ENCODE measurements at regions not wholly inside any gene's neighbourhood (a gene's known extent, or its start where the extent isn't known, plus 50 kb on each side); places are given as distances from the start of the nearest gene placed in this dataset.

DNA sequence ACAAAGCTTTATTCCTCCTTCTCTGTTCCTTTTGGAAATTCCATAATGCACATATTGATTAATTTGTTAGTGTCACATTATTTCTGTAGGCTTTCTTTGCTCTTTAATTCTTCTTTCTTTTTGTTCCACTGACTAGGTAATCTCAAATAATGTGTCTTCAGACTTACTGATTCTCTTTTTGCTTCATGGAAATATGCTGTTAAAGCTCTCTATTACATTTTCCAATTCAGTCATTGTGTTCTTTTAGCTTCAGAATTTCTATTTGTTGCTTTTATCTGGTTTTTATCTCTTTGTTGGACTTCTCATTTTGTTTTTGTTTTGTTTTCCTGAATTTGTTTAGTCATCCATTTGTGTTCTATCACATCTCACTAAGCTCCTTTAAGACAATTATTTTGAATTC is 147.0 kb upstream of the EOMES start:
- no peak for DNase-seq

- DNase-seq = no peak
Measured at GRCh38 chr3:27877061-27878013, 155.2 kb upstream of the EOMES start.

- no peak for DNase-seq
Measured at GRCh38 chr3:27878014-27878383, 155.9 kb upstream of the EOMES start.

DNA sequence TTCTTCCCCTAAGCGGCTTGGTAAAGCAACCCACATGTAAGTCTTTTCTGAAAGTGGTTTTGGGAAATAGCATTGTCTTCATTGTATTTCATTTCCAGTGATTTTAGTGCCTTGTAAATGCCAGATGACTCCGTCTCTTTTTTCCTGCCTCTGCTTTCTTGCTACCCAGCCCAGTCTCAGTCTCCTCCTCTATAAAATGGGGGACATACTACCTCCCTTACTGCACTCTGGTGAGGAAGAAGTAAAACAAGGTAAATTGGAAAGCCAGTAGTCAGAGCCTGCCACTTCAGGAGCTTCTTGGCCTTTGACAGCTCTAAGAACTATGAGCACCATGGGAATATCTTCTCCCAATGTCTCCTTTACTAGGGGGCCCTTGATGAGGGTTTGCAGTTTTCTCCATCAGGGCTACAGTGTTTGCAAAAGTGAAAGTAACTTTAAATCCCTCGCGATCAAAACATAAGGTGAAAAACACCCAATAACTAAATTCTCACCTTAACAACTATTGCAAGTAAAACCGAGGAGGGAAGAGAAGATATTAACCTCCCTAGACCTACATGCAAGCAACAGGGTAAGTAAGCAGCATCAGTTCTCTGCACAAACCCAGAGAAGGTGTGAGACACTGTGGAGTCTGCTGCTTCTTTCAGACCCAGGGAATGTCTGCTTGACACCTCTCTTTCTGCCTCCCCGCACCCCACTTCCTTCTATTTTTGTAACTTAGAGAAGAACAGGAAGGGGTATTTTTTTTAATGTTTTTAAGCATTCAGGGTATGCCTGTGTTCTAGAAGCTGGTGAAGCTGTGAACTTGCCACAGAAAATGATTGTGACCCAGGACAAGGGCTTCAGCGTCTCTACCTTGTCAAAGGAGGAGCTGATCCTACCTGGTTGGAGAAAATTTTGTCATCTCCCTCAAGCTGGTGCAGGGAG is 159.1 kb upstream of the EOMES start:
- peak; percentile 16 for DNase-seq

GRCh38 chr3:27883266-27883665 is 161.1 kb upstream of the EOMES start:
- DNase-seq = no peak

DNA sequence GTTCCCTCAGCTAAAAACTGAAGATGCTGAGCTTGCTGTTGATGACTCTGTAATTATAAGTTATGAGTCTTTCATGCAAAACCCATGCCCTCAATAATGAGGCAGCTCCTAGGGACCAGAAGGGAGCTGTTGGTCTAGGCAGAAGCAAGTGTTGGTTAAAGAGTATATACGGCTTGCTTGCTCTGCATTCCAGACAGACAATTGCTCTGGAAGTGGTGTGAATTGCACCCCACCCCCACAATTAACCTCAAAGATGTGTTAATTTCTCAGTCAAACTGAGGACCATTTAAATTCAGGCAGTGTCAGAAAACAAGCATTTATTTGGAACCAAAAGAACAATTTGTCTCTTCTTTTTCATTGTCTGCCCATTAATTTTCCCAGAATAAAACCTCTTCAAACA is 163.5 kb upstream of the EOMES start:
- no peak for DNase-seq

- DNase-seq = no peak
Measured at GRCh38 chr3:27888562-27888961, 166.4 kb upstream of the EOMES start.

- no peak for DNase-seq
Measured at GRCh38 chr3:27889745-27890144, 167.6 kb upstream of the EOMES start.

DNA sequence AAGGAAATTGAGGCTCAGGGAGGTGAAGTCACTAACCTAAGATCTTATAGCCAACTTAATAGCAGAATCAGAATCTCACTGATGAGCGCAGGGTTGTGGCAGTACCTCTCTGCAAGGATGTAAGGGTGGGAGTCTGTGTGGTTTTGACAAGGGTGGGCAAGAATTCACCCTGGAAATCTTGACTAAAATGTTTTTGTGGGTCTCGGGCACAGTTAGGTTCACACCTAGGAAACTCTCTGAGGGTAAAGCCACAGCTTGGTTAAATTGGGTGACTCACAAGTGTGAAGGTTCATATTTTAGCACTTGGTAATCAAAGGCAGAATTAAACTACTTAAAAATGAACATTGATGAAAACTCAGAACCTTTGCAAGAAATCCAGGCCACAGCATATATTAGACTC is 178.2 kb upstream of the EOMES start:
- no peak for DNase-seq

DNA sequence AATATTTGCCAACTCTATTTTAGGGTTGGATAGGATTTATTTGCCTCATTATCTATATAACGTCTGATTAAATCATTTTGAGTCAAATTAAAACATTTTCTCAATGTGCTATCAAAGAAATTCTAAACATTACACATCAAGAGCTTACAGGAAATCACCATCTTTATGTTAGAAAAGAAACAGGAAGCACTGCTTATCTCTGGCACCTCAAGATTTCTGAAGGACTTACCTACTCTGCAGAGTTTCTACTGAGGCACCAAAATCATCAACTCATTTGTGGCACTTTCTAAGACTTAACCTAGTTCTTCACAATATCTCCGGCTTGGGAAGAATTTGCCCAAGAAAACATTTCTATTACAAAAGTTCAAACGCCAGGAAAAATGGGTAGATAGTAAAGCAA is 181.3 kb upstream of the EOMES start:
- DNase-seq = no peak

GRCh38 chr3:27905625-27906024 is 183.5 kb upstream of the EOMES start:
- DNase-seq = no peak

DNA sequence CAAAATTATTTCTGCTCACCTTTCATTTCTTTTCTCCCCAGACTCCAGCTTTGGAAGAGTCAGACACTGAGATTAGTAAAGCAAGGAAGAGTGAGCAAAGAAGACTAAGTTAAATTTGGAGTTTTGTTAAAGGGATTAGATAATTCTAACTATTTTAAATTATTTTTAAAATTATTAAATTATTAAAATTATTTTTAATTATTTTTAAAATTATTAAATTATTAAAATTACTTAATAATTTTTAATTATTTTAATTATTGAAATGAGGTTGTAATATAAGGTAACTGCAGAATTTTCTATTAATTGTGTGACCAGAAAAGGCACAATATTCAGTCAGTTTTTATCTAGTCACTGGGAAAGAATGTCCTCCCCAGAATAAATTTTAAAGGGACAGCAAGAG is 185.0 kb upstream of the EOMES start:
- DNase-seq = no peak

DNA sequence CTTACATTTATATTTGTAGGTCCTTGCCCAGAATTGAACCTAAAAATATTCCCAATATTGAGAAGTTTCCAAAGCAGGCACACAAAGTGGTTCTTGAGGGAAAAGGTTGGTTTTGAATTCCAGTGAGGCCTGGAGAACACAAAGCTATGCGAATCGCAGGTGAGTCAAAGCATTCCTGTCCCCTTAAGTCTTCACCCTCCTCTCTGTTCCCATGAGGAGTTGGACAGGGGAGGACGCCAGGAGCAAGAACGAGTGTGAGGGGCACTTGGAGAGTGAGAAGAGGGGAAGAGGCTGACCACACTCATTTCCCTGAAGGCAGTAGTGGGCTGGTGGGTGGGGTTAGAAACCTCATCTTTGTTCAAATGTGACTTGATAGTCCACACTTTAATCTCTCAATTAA is 185.8 kb upstream of the EOMES start:
- DNase-seq = no peak

- DNase-seq = no peak
Measured at GRCh38 chr3:27910456-27910855, 188.3 kb upstream of the EOMES start.

DNA sequence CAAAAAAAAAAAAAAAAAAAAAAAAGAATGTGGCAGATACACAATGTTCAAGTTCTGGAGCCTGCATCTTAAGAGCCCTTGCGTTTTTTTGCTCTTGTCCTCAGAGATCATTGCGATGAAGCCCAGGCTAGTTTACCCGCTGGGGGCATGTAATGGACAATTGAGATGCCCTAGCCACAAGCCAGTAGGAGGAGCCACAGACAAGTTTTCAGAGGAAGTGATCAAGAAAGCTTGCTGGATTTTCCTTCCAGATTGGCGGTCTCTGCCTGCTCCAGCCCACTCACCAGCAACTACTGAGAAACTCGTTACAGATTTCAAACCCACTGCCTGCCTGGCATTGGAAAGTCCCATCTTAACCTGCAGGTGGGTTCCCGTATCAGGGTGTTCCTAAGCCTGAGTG is 192.1 kb upstream of the EOMES start:
- no peak for DNase-seq

DNA sequence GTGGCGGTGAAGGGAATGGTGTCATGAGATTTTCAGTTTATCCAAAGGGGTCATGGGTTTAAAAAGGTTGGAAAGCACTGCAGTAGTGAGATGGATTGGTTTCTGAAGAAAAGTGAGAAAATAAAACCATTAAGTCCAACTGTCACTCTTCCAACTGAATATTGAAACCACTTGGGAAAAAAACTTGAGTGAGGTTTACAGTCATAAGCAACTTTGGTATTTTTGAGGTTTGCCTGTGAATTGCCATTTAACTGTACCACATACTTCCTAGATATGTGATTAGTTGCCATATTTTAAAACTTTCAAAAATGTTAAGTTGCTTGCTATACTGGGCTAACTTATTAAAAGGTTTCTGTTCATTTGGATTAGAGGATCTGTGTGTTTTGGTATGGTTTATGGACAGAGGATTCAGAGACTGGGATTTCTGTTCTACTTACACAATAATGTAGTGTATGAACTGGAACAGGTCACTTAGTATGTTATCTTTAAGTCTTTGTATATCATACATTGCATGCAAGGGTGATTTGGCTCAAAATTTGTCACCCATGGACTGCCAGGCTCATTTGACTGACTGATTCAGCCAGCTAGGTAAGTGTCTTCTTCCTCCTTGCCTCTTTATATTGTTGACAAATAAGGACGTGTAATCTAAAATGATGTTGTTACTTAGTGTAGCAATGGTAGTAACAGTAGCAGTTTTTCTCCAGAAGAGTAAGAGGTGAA is 201.4 kb upstream of the EOMES start:
- no peak for DNase-seq

DNA sequence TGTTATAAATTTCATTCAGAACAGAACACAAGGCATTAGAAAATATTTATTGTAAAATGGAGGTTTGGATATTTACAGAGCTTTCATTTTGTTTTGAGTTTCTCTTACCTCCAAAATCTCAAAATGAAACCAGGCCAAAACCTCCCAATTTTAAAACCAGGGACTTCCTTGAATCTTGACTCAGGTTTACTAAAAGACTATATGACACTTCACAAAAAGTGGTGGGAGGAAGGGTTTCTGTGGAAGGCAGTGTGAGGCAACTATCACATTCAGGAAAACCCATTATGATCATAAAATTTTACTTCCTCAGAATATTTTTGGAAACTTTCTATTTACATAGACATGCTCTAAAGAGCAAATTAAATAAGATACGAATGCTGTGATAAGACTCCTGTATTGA is 205.8 kb upstream of the EOMES start:
- DNase-seq = no peak

DNA sequence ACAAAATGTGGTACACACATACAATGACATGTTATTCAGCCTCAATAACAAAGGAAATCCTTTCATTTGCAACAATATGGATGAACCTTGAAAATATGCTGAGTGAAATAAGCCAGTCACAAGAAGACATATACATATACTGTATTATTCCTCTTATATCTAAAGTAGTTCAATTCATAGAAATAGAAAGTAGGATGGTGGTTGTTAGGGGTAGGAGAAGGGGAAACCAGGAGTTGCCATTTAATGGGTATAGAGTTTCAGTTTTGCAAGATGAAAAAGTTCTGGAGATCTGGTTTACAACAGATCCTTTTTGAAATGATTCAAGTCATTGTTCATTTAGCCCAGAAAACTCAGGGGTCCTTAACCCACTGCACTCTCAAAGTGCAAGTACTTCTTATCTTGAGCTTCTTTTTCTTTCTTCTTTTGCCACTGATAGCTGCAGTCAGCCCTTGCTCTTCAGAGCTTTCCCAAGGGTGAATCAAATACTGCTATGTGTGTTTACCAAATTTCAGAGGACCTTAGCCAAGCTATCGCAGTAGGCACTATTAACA is 208.0 kb upstream of the EOMES start:
- no peak for DNase-seq

- DNase-seq = no peak
Measured at GRCh38 chr3:27935492-27935891, 213.4 kb upstream of the EOMES start.

DNA sequence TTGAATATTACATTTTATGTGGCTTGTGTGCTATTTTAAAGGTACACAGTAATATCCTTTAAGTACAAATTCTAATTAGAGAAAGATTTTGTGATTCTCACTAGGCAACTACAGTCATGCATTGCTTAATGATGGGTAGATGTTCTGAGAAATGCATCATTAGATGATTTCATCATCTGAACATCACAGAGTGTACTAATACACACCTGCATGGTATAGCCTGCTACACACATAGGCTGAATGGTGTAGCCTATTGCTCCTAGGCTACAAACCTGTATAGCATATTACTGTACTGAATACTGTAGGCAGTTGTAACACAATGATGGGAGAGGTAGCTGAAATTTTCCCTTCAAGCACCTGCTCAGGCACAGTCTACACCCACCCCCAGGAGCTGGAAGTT is 217.4 kb upstream of the EOMES start:
- no peak for DNase-seq

DNA sequence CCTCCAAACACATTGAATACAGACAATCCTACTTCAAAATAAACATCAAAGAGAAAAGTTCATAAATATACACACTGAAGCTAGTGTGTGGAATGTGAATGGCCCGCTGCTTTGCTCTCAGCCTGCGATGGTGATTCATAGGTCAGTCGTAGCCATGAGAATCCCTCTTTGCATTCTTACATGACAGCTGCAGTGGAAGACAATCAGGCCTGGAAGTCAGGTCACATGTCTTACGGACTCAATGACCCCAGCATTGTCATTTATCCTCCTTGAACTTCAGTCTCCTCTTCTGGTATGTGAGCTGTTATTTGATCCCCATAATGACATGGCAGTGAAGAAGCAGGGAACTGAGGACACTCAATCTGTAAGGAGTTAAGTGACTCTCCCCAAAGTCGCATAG is 217.8 kb upstream of the EOMES start:
- no peak for DNase-seq

DNA sequence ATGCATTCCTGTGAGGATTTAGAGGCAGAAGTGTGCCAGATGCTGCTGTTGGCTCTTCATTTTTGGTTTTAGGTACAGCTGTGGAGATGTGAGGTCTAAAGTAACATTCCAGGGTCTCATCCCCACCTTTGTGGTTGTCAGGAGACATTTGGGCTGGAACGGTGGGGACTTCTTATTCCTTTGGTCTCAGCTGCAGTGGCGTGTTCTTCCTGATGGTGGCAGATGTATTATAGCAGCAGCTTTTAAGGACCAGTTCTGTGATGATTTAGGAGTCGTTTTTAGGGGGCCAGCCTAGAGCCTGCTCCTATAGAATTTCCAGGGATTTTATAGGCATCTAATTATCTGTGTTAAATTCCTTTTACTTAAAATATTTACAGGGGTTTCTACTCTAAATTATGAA is 221.0 kb upstream of the EOMES start:
- DNase-seq = peak; percentile 5

GRCh38 chr3:27945229-27945628 is 223.1 kb upstream of the EOMES start:
- DNase-seq = no peak
